DLD1 (cell line): ENCODE measurements at regions not wholly inside any gene's neighbourhood (a gene's known extent, or its start where the extent isn't known, plus 50 kb on each side); places are given as distances from the start of the nearest gene placed in this dataset.

ENCODE experiments used
- in situ Hi-C: cut with HindIII; loops from 2 replicates; pipeline ENCODE4 v1.10.0; 2017; ENCODE audit warnings: low sequenced_read_pairs

- in situ Hi-C loops: no loop called here
Measured at GRCh38 chr3:139095803-139096466, 51.2 kb upstream of the PRR23C start.

- in situ Hi-C loops: no loop called here
Measured at GRCh38 chr3:139096670-139097069, 52.0 kb upstream of the PRR23C start.

- in situ Hi-C loops: no loop called here
Measured at GRCh38 chr3:139098391-139098790, 53.7 kb upstream of the PRR23C start.

- in situ Hi-C loops: no loop called here
Measured at GRCh38 chr3:139099968-139100817, 55.5 kb upstream of the PRR23C start.

GRCh38 chr3:139100821-139101220 lies 56.1 kb upstream of the PRR23C start:
- in situ Hi-C loops: no loop called here

GRCh38 chr3:139101396-139101795 lies 56.7 kb upstream of the PRR23C start:
- in situ Hi-C loops: no loop called here

- in situ Hi-C loops: no loop called here
Measured at GRCh38 chr3:139103484-139103883, 58.8 kb upstream of the PRR23C start.

- in situ Hi-C loops: no loop called here
Measured at GRCh38 chr3:139104062-139104461, 59.4 kb upstream of the PRR23C start.

- in situ Hi-C loops: no loop called here
Measured at GRCh38 chr3:139105154-139105702, 60.5 kb upstream of the PRR23C start.

- in situ Hi-C loops: no loop called here
Measured at GRCh38 chr3:139106013-139106932, 61.6 kb upstream of the PRR23C start.

- in situ Hi-C loops: no loop called here
Measured at GRCh38 chr3:139107424-139108252, 62.9 kb upstream of the PRR23C start.

GRCh38 chr3:139108253-139108969 lies 63.7 kb upstream of the PRR23C start:
- in situ Hi-C loops: no loop called here

GRCh38 chr3:139109271-139109670 lies 64.6 kb upstream of the PRR23C start:
- in situ Hi-C loops: no loop called here

- in situ Hi-C loops: loop anchor here (5.0 to 10.0 kb wide), 2 partner anchors 97 to 205 kb away; no protein-coding TSS in a partner anchor
Measured at GRCh38 chr3:139110072-139110830, 65.6 kb upstream of the PRR23C start.

- in situ Hi-C loops: loop anchor here (5.0 to 10.0 kb wide), 2 partner anchors 96 to 204 kb away; no protein-coding TSS in a partner anchor
Measured at GRCh38 chr3:139110929-139111328, 66.2 kb upstream of the PRR23C start.

- in situ Hi-C loops: loop anchor here (5.0 to 10.0 kb wide), 2 partner anchors 96 to 203 kb away; no protein-coding TSS in a partner anchor
Measured at GRCh38 chr3:139111392-139112229, 66.9 kb upstream of the PRR23C start.

GRCh38 chr3:139112230-139112558 lies 67.5 kb upstream of the PRR23C start:
- in situ Hi-C loops: loop anchor here (5.0 to 10.0 kb wide), 2 partner anchors 95 to 203 kb away; no protein-coding TSS in a partner anchor
